Esophagus squamous epithelium (tissue), 4 donors: ENCODE measurements at regions not wholly inside any gene's neighbourhood (a gene's known extent, or its start where the extent isn't known, plus 50 kb on each side); places are given as distances from the start of the nearest gene placed in this dataset.

Experiments used
- CTCF ChIP-seq, 6 experiments: fragments of 450-650 bp in 4 of 6; fragments of 200-600 bp in 2 of 6; sonication (generic) in 2 of 6; IDR thresholded peaks; one replicate each; pipeline ENCODE4 v1.5.1; 2016 to 2019; ENCODE audit warnings: antibody characterized with exemption in 6 of 6, mild to moderate bottlenecking in 4 of 6, moderate library complexity in 4 of 6
- POLR2A ChIP-seq, 4 donors: fragments of 450-650 bp; IDR thresholded peaks; one replicate each; pipeline ENCODE4 v1.6.1; 2017; ENCODE audit warnings: antibody characterized with exemption in 4 of 4, mild to moderate bottlenecking in 4 of 4, moderate library complexity in 3 of 4

GRCh38 chr20:6504826-6505225 is 262.7 kb upstream of the BMP2 start:
- TF ChIP-seq CTCF (IDR thresholded peaks at IDR 0.05) (no peak), POLR2A (IDR thresholded peaks at IDR 0.05) (no peak)
